ENCODE measurements at regions not wholly inside any gene's neighbourhood (a gene's known extent, or its start where the extent isn't known, plus 50 kb on each side); places are given as distances from the start of the nearest gene placed in this dataset.

- no peaks in the 10 kb centered on the region for H3K27me3 ChIP-seq
- TF ChIP-seq CTCF (IDR thresholded peaks at IDR 0.05), result no peak
- H3K36me3 ChIP-seq, result no peaks in the 10 kb centered on the region
- no peak overlapping the region for H3K4me3 ChIP-seq
- intact Hi-C loops (cut with DNase I; ENCODE audit: low total_unique reads), result no loop called here
- H3K9me3 ChIP-seq, result no peaks in the 10 kb centered on the region
- H3K4me1 ChIP-seq, result peaks cover 0 to 24% (median 2%) of the 10 kb centered on the region in 4 donors
- no peak overlapping the region for H3K27ac ChIP-seq
- DNase-seq, result no peak
Measured at GRCh38 chr3:30418443-30418842, 188.0 kb upstream of the TGFBR2 start.

- Histone ChIP-seq H3K9me3 (no peaks in the 10 kb centered on the region), H3K4me1 (peaks cover 0 to 31% (median 4%) of the 10 kb centered on the region in 4 donors), H3K36me3 (no peaks in the 10 kb centered on the region), H3K27me3 (no peaks in the 10 kb centered on the region), H3K27ac (no peak overlapping the region), H3K4me3 (no peak overlapping the region)
- no peak for DNase-seq
- no peak for TF ChIP-seq CTCF (IDR thresholded peaks at IDR 0.05)
- intact Hi-C loops (cut with DNase I; ENCODE audit: low total_unique reads), result no loop called here
Measured at GRCh38 chr3:30421266-30421665, 185.1 kb upstream of the TGFBR2 start.

- no peak for TF ChIP-seq CTCF (IDR thresholded peaks at IDR 0.05)
- Histone ChIP-seq H3K36me3 (no peaks in the 10 kb centered on the region), H3K4me1 (peaks cover 0 to 28% (median 11%) of the 10 kb centered on the region in 4 donors), H3K4me3 (no peak overlapping the region), H3K27me3 (no peaks in the 10 kb centered on the region), H3K9me3 (no peaks in the 10 kb centered on the region), H3K27ac (peak overlapping the region; percentile 41 to 57)
- intact Hi-C loops (cut with DNase I; ENCODE audit: low total_unique reads), result no loop called here
- DNase-seq, result peak; percentile 75 to 85
Measured at GRCh38 chr3:30426293-30426993, 180.0 kb upstream of the TGFBR2 start.

- intact Hi-C loops (cut with DNase I; ENCODE audit: low total_unique reads), result no loop called here
- no peak for TF ChIP-seq CTCF (IDR thresholded peaks at IDR 0.05)
- Histone ChIP-seq H3K9me3 (no peaks in the 10 kb centered on the region), H3K27ac (no peak overlapping the region), H3K27me3 (no peaks in the 10 kb centered on the region), H3K4me3 (no peak overlapping the region), H3K4me1 (peaks cover 0 to 21% (median 9%) of the 10 kb centered on the region in 4 donors), H3K36me3 (no peaks in the 10 kb centered on the region)
- DNase-seq, result no peak
Measured at GRCh38 chr3:30428251-30428650, 178.2 kb upstream of the TGFBR2 start.

GRCh38 chr3:30435861-30436331 is 170.5 kb upstream of the TGFBR2 start:
- intact Hi-C loops (cut with DNase I; ENCODE audit: low total_unique reads), result no loop called here
- H3K36me3 ChIP-seq, result no peaks in the 10 kb centered on the region
- TF ChIP-seq CTCF (IDR thresholded peaks at IDR 0.05), result no peak
- peak overlapping the region; percentile 76 to 77 for H3K27ac ChIP-seq
- peaks cover 0 to 59% (median 43%) of the 10 kb centered on the region in 4 donors for H3K4me1 ChIP-seq
- peak overlapping the region in 1 of 2 donors; percentile 8 for H3K4me3 ChIP-seq
- H3K9me3 ChIP-seq, result no peaks in the 10 kb centered on the region
- no peak for DNase-seq
- H3K27me3 ChIP-seq, result no peaks in the 10 kb centered on the region

Measured in tibial artery (tissue), 4 donors.